Suppressor macrophage treated with lipopolysaccharide for 1 hour (primary cell): ENCODE measurements at regions not wholly inside any gene's neighbourhood (a gene's known extent, or its start where the extent isn't known, plus 50 kb on each side); places are given as distances from the start of the nearest gene placed in this dataset.
"Not testable (repeated sequence)": the region's sequence is repeated elsewhere in the genome, so short reads cannot be mapped to it uniquely, and the experiment has no call there.

Experiments used
- DNase-seq, 3 donors: peaks; one replicate each; pipeline ENCODE4 v3.0.0-alpha.2; 2020 to 2022

GRCh38 chr6:106883808-106884262 is 90.7 kb downstream of the CD24 start:
- DNase-seq: no peak

- DNase-seq: peak in 2 of 3 donors; percentile 2 to 12
Observed at GRCh38 chr6:106882601-106883518, 91.7 kb downstream of the CD24 start.

GRCh38 chr6:106882138-106882537 is 92.4 kb downstream of the CD24 start:
- no peak for DNase-seq

DNA sequence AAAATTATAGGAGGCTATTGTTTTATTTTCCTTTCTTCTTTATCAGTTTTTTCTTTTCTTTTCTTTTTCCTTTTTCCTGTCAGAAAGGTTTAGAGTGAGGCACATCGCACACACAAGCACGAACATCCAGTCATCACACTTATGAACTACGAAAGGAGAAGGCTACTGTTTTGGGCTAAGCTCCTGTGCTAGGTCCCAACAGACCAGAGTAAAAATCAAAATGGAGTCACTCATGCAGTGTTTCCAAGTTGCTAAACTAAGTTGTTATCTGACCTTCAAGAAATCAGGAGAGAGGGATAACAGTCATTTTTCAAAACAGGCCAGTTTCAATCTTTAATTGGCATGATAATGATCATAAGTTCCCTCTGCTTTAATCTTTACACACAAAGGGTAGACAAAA is 93.6 kb downstream of the CD24 start:
- DNase-seq: no peak

GRCh38 chr6:106875782-106876321 is 98.7 kb downstream of the CD24 start:
- DNase-seq: no peak

- no peak for DNase-seq
Observed at GRCh38 chr6:106874481-106874880, 100.0 kb downstream of the CD24 start.

GRCh38 chr6:106872049-106872448 is 102.5 kb downstream of the CD24 start:
- DNase-seq: no peak

DNA sequence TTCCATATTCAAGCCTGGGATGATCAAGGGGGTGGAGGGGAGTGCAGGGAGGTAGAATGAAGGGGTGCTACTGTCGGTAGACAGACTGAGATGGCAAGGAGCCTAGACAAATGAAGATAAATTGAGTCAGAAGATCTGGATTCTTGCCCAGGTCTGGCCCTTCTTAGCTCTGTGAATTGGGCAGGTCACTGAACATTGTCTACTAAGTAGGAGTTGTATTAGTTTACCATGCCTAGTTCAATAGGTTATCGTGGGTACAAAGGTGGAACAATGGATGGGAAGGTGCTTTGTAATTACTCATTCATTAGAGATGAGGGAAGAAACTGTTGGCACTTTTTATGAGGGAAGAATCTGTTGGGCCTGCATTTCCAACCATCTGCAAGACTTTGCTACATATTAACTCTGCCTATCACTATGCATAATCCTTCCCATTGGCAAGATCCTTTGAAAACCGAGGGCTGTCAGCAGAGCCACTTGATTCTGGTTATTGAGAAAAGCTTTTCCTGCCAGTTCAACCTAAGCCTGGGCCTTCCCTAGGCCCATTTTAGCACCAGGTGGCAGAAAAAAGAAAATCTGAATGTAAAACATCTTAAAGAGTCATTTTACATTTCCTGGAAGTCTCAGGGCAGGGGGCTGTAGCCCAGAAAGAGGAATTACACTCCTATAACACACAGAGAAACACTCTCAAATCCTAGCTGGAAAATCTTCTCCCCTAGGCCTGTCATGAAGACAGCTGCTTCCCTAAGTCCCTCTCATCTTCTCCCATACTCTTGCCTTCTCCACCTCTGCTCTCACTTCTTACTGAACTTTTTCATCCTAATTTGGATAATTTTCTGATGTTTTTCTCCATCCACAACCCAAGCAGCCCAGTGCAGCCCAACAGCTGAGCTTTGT is 103.5 kb downstream of the CD24 start:
- DNase-seq: no peak

- DNase-seq: no peak
Observed at GRCh38 chr6:106870069-106870468, 104.5 kb downstream of the CD24 start.

- DNase-seq: no peak
Observed at GRCh38 chr6:106869203-106869602, 105.3 kb downstream of the CD24 start.

DNA sequence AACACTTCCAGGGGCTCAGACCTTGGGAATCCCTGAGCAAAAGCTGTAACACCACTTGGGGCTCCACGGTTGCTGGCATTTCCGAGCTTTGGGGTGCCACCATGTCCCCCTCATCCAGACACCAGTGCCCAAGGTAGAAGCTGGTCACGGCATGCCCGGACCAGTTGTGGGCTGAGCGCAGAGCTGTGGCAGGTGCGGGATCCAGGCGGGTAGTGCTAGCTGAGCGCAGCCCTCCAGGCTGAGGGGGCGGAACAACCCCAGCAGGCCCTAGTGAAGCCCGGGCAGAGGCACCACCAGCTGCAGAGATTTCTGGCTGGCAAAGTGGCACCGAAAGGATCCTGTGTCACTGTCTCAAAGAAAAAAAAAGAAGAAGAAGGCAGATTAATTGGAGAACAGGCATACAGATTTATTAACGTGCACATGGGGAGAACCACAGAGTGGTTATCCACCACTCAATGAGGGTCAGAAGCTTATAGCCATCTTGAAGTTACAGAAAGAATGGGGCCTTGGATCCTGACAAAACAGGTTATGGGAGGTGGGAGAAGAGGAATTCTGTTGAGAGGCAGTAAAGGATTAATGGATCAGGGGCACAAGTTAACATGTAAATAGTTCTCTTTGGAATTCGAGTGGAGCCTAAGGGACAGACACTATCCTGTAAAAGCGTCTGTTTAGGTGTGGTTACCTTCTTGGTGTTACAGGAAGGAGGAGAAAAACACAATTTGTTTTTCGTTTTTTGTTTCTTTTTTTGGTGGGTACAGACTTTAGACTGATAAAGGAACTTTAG is 107.5 kb downstream of the CD24 start:
- DNase-seq: no peak

DNA sequence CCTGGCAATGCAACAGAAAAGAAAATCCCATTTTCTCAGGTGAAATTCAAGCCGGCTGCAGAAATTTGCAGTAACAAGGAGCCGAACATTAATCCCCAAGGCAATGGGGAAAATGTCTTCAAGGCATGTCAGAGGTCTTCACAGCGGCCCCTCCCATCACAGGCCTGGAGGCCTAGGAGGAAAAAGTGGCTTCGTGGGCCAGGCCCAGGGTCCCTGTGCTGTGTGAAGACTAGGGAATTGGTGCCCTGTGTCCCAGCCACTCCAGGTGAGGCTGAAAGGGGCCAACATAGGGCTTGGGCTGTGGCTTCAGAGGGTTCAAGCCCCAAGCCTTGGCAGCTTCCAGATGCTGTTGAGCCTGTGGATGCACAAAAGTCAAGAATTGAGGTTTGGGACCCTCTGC is 111.7 kb downstream of the CD24 start:
- no peak for DNase-seq

- DNase-seq: no peak
Observed at GRCh38 chr6:106860940-106861339, 113.6 kb downstream of the CD24 start.

- peak in 1 of 3 donors; percentile 22 for DNase-seq
Observed at GRCh38 chr6:106858653-106859092, 115.9 kb downstream of the CD24 start.

DNA sequence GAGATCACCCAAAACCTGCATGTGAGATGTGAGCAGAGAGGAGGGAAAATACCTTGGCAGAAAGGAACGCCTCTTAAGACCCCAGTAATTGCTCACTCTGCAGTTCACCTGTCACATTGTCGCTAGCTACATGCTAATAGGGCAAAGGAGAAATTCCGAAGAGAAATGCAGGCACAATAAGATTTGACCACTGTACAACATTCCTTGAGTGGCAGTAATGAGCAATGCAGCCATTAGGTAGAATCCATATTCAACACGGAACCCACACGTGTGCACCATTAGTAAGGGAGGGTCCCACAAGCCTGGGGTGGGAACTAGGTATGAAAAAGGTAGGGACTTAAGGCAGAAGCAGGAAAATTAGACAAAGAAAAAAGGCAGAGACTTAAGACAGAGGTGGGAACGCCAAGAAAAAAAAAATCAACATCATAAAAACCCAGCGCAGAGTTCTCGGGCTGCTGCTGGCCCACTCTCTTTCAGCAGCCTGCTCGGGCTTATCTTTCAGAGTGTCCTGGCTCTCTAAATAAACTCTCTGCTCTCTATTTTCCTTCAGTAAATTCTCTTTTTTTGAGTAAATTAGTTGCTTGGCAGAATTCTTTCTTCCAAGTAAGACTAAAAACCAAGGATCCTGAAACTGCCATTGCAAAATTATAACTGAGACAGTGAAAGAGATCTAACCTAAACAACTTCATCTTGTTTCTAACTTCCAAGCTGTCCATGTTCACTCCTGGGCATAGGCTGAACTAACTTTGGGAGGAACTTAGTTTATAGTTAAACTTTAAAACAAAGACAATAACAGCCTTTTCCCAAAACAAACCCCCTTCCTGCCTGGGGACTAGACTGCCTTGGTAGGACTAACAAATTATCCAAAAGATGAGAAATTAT is 116.5 kb downstream of the CD24 start:
- DNase-seq: no peak

DNA sequence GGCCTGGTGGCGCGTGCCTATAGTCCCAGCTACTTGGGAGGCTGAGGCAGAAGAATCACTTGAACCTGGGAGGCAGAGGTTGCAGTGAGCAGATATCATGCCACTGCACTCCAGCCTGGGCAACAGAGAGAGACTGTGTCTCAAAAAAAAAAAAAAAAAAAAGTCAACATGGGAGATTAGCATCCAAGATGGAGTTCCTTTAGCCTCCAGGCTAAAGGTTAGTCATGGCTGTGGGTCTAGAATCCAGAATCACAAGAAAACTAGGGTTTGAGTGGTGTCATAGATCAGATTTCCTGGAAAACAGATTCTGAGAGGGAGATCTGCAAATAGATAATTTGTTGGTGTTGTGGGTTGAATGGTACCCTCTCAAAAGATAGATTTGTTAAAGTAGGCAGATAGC is 117.2 kb downstream of the CD24 start:
- DNase-seq: not testable (repeated sequence)

GRCh38 chr6:106856227-106856874 is 118.2 kb downstream of the CD24 start:
- no peak for DNase-seq

DNA sequence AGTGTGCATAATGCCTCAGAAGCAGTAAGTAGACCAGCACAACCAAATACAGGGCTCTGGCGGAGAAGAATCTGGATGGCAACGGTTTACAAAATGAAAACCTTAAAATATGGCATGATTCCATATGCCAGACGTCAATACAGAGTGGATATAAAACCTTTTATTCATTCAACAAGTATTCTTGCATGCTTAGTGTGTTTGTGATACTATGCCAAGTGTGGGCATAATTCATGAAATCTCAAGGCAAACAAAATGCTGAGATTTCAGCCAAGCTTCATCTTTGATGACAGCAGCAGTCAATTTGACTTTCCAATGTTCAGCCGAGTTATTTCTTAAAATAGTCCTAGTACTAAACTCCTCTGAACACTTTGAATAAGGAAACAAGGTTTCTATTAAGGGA is 119.4 kb downstream of the CD24 start:
- no peak for DNase-seq

GRCh38 chr6:106849676-106850332 is 124.7 kb downstream of the CD24 start:
- DNase-seq: no peak

GRCh38 chr6:106849120-106849519 is 125.4 kb downstream of the CD24 start:
- DNase-seq: no peak
